Stimulated activated CD4-positive, alpha-beta T cell treated with anti-CD3 and anti-CD28 coated beads, Interleukin-12 subunit alpha, Interleukin-12 subunit beta, amount 100 ng/mL, for 48 hours (primary cell): ENCODE measurements at regions not wholly inside any gene's neighbourhood (a gene's known extent, or its start where the extent isn't known, plus 50 kb on each side); places are given as distances from the start of the nearest gene placed in this dataset.
A peak's percentile ranks its signal among the peaks of the same experiment; 100 is the strongest.

Experiments used
- DNase-seq, 3 donors: peaks; one replicate each; pipeline ENCODE4 v3.0.0-alpha.2; 2020; ENCODE audit warnings: low read depth in 2 of 3, low spot score in 1 of 3

DNA sequence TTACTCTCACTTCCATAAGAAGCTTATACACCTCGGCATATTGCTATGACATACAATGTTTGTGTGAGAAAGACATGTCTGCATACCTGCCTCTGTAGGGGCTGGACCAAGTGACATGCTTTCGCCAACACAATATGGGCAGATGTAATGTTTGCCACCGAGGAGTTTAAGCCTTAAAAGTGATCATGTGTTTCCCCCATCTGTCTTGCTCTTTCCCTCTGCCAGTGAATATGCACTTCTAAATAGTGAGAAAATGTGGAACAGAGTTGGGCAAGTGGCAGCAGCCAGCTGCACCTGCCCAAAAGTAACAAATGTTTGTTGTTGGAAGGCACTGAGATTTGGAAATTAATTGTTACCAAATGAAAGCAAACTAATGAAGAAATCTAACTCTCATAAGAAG, 274.8 kb upstream of the BTBD3 start:
- no peak for DNase-seq

GRCh38 chr20:11646359-11646758, 271.3 kb upstream of the BTBD3 start:
- no peak for DNase-seq

- DNase-seq = no peak
Measured at GRCh38 chr20:11650566-11650965, 267.1 kb upstream of the BTBD3 start.

GRCh38 chr20:11651138-11651537, 266.6 kb upstream of the BTBD3 start:
- no peak for DNase-seq

- DNase-seq = no peak
Measured at GRCh38 chr20:11651647-11652046, 266.0 kb upstream of the BTBD3 start.

- DNase-seq = no peak
Measured at GRCh38 chr20:11652128-11652527, 265.6 kb upstream of the BTBD3 start.

- DNase-seq = no peak
Measured at GRCh38 chr20:11654766-11655165, 262.9 kb upstream of the BTBD3 start.

DNA sequence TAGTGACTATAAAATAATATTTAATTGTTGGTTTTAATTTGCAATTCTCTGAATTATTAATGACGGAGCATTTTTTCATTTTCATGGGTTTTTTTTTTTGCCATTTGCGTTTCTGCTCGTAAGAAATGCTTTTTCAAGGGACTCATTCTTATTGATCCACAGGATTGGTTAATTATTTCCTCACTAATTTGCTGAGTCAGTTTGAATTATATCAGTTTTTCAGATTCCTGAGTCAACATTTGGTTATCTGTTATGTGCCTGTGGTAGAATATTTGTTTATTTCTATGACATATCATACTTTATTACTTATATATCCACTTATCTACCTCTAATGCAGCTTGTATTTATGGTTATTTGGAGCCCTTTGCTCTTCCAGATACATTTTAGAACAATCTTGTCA, 257.0 kb upstream of the BTBD3 start:
- DNase-seq = no peak

DNA sequence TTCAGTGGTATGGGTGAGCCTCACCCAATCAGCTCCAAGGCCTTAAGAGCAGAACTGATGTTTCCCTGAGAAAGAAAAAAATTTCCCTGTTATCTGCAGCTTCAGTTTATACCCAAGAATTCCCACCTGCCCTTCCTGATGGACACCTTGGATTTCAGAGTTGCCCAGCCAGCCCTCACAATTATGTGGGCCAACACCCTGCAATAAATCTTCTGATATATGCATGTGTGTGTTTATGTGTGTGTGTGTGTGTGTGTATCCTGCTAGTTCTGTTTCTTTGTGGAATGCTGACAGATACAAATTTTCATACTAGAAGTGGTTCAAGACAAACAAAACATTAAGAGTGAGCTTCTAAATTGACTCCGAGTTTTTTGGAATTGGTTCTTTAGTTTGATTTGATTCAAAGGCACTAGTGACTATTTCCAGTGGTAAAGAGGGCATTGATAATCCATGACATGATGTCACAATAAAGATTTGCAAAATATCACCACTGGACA, 246.6 kb upstream of the BTBD3 start:
- DNase-seq = no peak

- no peak for DNase-seq
Measured at GRCh38 chr20:11672959-11673358, 244.7 kb upstream of the BTBD3 start.

DNA sequence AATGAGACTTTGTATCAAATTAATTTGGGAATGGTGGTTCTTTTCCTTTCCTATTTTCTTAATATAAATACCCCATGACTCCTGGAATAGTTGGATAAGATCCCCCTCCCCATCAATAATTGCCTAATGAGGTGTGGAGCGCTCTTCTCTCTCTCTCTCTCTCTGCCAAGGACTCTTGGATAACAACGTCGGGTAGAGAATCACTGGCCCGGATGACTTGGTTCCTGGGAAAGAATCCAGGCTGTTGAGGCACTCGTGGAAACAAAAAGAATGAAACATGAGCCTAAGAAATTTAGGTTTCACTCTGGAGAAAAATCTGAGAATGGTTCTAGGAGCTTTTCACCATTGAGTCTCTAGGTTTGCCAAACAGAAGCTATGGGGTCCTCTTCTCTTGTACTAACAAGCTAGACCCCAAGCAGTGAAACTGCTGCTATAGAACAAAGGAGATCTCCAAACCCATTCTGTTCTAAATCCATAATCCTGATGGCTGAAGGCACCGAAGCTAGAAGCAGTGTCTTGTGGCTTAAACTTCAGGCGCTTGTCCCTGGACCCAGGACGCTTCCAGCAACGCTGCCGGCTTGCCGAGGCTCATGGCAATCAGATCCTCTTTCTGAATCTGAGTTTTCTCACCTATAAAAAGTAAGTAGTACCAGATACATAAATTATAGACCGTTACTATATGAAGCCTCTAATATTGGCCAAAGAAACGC, 241.6 kb upstream of the BTBD3 start:
- DNase-seq = no peak

- DNase-seq = peak in 2 of 3 donors; percentile 1 to 11
Measured at GRCh38 chr20:11676630-11677287, 240.9 kb upstream of the BTBD3 start.

DNA sequence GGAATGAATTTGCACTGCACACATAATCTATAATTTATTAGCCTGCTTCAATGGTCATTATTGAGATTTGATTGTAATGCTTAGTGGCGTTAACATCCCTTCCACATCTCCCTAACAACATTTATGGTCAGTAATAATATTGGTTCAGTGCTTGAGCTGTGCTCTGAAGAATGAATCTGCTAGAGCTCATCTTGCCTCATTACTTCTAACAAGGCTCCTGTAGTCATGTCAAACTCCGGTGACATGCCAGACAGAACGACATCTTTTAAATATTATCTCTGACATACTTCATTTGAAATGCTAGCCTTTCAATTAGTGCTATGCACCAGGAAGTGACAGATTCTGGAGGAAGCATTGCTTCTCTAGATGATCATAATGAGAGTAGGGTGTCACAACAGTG, 240.3 kb upstream of the BTBD3 start:
- no peak for DNase-seq

GRCh38 chr20:11677836-11678235, 239.9 kb upstream of the BTBD3 start:
- DNase-seq = no peak

DNA sequence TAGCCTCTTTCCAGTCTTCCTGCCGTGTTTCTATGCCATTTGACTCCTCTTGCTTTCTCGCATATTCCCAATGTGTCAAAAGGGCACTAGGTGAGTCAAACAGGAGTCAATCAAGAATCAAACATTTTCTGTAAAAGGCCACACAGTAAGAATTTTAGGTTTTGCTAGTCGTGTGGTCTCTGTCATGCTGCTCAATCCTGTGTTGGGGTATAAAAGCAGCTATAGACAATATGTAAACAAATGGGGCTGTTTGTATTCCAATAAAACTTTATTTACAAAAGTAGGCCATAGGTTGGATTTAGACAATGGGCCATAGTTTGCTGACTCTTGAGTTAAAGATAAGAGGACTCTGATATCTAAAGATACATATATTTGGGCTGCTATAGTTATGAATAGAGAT, 235.4 kb upstream of the BTBD3 start:
- DNase-seq = no peak

DNA sequence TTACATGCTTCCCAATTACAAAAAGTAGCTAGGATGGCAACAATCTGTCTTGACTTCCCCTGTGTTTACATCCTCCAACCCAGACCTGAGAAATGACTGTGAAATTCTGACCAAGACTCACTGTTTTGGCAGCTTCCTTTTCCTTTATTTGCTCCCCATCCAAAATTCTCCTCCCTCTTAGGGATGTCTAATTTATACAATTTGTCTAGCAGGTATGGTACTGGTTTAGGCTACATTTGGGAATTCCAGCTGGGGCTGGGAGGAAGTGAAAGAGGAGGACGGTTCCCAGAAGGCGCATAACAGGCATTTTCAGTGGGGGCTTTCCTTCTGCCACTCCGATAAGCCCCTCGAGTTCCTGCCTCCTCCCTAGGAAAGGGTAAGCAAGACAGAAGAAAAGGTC, 231.5 kb upstream of the BTBD3 start:
- DNase-seq = no peak

DNA sequence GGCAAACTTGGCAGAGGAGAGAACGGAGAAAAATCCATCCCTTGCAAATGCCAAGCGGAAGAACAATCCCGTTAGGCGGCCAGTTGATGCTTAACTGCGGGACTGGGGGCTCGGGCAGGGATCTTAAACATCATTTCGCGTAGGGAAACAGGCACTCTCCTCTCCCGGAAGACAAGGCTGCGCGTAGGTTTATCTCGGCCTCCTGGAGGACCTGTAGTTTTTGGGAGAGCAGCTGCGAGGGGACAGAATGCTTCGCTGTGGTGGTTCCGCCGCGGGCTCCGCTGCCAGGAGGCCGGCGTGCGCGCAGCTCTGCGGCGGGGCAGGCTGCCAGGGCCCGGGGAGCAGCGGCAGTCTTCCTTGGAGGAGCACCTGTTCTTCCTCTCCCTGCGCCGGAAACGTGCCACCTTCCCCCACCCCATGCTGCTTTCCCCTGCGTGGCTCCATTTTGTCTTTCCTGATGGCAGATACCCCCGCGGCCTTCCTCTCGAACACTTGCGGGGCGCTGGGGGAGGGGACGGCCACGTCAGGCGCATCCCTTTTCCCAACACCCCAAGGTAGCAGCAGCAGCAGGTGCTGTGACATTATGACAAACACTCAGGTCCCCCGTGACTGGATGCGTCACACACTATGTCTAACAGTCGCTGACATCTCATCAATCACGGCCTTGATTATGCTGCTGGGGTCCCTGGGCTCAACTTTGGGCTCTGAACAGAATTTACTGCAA, 230.7 kb upstream of the BTBD3 start:
- DNase-seq = no peak

- DNase-seq = no peak
Measured at GRCh38 chr20:11687546-11688292, 230.0 kb upstream of the BTBD3 start.

DNA sequence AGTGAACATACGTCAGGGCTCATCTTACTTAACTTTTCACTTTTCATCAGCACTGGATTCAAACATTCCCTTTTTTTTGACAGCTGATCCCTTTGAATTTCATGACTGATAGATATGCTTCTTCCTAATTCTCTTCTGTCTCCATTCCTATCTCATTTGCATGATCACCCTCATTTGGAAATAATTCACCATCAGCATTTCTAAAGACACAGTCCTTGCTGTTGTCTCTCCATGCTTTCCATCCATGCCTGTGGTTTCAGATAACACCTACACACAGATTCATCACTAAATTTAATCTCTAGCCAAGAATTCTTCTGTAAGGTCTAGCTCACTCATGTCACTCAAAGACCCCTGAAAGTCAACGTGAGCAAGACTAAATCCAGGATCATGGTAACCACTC, 228.4 kb upstream of the BTBD3 start:
- DNase-seq = no peak

- no peak for DNase-seq
Measured at GRCh38 chr20:11691766-11692165, 225.9 kb upstream of the BTBD3 start.

- DNase-seq = no peak
Measured at GRCh38 chr20:11692567-11692966, 225.1 kb upstream of the BTBD3 start.
